ENCODE measurements at regions not wholly inside any gene's neighbourhood (a gene's known extent, or its start where the extent isn't known, plus 50 kb on each side); places are given as distances from the start of the nearest gene placed in this dataset.

GRCh38 chr7:136179851-136180721, 202.9 kb upstream of the MTPN start:
- DNase-seq: no peak
- Histone ChIP-seq H3K4ac (ENCODE audit: low read depth, low read length) (no peak overlapping the region), H3K79me2 (ENCODE audit: insufficient read depth, low read length) (no peaks in the 10 kb centered on the region), H3K56ac (ENCODE audit: insufficient read length, low read depth, low read length) (no peak overlapping the region), H3K27ac (ENCODE audit: insufficient read length, low read depth, low read length) (no peak overlapping the region), H4K91ac (ENCODE audit: insufficient read length, low read depth, low read length) (no peak overlapping the region), H2BK12ac (ENCODE audit: insufficient read length, low read depth, low read length) (no peak overlapping the region), H3K79me1 (ENCODE audit: insufficient read depth, low read depth, low read length, poor library complexity, severe bottlenecking) (no peaks in the 10 kb centered on the region), H3K23ac (ENCODE audit: insufficient read length, low read depth, low read length) (no peak overlapping the region), H3K4me1 (ENCODE audit: insufficient read depth, low read length) (no peaks in the 10 kb centered on the region), H2BK20ac (ENCODE audit: low read depth, low read length, poor library complexity, severe bottlenecking) (no peak overlapping the region), H4K5ac (ENCODE audit: insufficient read length, low read depth, low read length) (no peak overlapping the region), H3K27me3 (ENCODE audit: insufficient read depth, low read length) (no peaks in the 10 kb centered on the region), H2BK120ac (ENCODE audit: low read depth, low read length, poor library complexity, severe bottlenecking) (no peak overlapping the region), H2BK15ac (ENCODE audit: low read depth, low read length) (no peak overlapping the region), H2AK5ac (ENCODE audit: insufficient read length, low read length) (no peak overlapping the region), H3K14ac (ENCODE audit: insufficient read depth, low read length) (no peak overlapping the region), H3K9ac (ENCODE audit: extremely low read depth, insufficient read length, low read length) (no peak overlapping the region), H2BK5ac (ENCODE audit: insufficient read length, low read length) (no peak overlapping the region), H3T11ph (ENCODE audit: low read length) (no peak overlapping the region), H4K20me1 (ENCODE audit: control insufficient read depth, insufficient read depth, insufficient read length) (no peaks in the 10 kb centered on the region), H3K9me3 (ENCODE audit: control insufficient read depth, low read depth, low read length) (no peaks in the 10 kb centered on the region), H3K4me2 (ENCODE audit: insufficient read depth, insufficient read length, low read length) (no peak overlapping the region), H3K18ac (ENCODE audit: insufficient read length, low read depth, low read length) (no peak overlapping the region), H4K8ac (replicated peaks; ENCODE audit: insufficient read length, low read depth, low read length) (no peak overlapping the region), H2AFZ (ENCODE audit: low read length) (no peak overlapping the region), H3K23me2 (ENCODE audit: insufficient read length, low read depth, low read length, poor library complexity, severe bottlenecking) (no peaks in the 10 kb centered on the region)
- H3K36me3 Mint-ChIP-seq (ENCODE audit: insufficient read depth in 1 of 3, low read depth in 3 of 3): no peaks in the 10 kb centered on the region
- H3K9me3 Mint-ChIP-seq: no peaks in the 10 kb centered on the region
- TF ChIP-seq, protein P1, sequence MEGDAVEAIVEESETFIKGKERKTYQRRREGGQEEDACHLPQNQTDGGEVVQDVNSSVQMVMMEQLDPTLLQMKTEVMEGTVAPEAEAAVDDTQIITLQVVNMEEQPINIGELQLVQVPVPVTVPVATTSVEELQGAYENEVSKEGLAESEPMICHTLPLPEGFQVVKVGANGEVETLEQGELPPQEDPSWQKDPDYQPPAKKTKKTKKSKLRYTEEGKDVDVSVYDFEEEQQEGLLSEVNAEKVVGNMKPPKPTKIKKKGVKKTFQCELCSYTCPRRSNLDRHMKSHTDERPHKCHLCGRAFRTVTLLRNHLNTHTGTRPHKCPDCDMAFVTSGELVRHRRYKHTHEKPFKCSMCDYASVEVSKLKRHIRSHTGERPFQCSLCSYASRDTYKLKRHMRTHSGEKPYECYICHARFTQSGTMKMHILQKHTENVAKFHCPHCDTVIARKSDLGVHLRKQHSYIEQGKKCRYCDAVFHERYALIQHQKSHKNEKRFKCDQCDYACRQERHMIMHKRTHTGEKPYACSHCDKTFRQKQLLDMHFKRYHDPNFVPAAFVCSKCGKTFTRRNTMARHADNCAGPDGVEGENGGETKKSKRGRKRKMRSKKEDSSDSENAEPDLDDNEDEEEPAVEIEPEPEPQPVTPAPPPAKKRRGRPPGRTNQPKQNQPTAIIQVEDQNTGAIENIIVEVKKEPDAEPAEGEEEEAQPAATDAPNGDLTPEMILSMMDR (conservative IDR thresholded peaks at IDR 0.05): no peak
- H3K27ac Mint-ChIP-seq: no peak overlapping the region
- peaks cover 8 to 12% of the 10 kb centered on the region in 2 experiments for H3K4me1 Mint-ChIP-seq
- WGBS (ENCODE audit: extremely low coverage, insufficient read length, low lambda C conversion rate): no CpG with 5 or more reads among the region's 5 CpGs
- peaks cover 3% of the 10 kb centered on the region; the same call in 1 of the 2 replicates for H3K27me3 Mint-ChIP-seq (ENCODE audit: low read depth)
- H3K4me3 Mint-ChIP-seq: no peak overlapping the region
